ENCODE measurements at regions not wholly inside any gene's neighbourhood (a gene's known extent, or its start where the extent isn't known, plus 50 kb on each side); places are given as distances from the start of the nearest gene placed in this dataset.

DNA sequence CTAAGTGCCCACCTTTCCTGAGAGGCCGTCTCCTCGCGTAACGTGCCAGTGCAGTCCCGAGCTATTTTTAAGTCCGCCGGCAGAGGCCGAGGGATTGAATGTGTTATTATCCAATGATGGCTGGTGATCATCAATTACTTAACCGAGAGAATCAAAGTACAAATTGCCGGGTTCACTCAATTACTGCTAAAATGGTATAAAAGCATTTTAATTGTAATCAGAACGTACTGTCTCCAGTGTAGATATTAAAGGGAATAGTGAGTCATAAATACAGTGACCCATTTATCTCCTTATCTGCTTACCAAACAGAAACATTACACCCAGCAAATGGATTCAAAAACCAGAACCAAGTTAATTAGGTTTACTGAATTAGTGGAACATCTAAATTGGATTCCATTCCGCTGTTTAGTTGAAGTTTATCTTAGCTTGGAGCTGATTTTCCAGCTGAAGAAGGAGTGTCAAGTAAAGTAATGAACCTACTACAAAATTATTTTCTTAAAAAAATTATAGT is 334.9 kb downstream of the BRD1 start:
- no TSS peak for BruUV-seq (replicated peaks)
- H3K9me3 ChIP-seq (ENCODE audit: control insufficient read depth in 1 of 2, insufficient read depth in 1 of 2, low read depth in 1 of 2, low read length in 2 of 2) = no peaks in the 10 kb centered on the region
- H3K4me3 ChIP-seq (replicated peaks in 1 of 2; ENCODE audit: low read depth in 1 of 2, low read length in 2 of 2) = no peak overlapping the region
- no peaks in the 10 kb centered on the region for H3K9me2 ChIP-seq (ENCODE audit: insufficient read depth)
- peaks cover 11 to 21% of the 10 kb centered on the region in 2 experiments for H3K4me1 ChIP-seq (ENCODE audit: control insufficient read depth in 1 of 2, insufficient read depth in 2 of 2, low read length in 2 of 2)
- TF ChIP-seq ZNF274 (IDR thresholded peaks at IDR 0.05; ENCODE audit: low read depth, low read length) = no peak
- TF ChIP-seq, protein P1, sequence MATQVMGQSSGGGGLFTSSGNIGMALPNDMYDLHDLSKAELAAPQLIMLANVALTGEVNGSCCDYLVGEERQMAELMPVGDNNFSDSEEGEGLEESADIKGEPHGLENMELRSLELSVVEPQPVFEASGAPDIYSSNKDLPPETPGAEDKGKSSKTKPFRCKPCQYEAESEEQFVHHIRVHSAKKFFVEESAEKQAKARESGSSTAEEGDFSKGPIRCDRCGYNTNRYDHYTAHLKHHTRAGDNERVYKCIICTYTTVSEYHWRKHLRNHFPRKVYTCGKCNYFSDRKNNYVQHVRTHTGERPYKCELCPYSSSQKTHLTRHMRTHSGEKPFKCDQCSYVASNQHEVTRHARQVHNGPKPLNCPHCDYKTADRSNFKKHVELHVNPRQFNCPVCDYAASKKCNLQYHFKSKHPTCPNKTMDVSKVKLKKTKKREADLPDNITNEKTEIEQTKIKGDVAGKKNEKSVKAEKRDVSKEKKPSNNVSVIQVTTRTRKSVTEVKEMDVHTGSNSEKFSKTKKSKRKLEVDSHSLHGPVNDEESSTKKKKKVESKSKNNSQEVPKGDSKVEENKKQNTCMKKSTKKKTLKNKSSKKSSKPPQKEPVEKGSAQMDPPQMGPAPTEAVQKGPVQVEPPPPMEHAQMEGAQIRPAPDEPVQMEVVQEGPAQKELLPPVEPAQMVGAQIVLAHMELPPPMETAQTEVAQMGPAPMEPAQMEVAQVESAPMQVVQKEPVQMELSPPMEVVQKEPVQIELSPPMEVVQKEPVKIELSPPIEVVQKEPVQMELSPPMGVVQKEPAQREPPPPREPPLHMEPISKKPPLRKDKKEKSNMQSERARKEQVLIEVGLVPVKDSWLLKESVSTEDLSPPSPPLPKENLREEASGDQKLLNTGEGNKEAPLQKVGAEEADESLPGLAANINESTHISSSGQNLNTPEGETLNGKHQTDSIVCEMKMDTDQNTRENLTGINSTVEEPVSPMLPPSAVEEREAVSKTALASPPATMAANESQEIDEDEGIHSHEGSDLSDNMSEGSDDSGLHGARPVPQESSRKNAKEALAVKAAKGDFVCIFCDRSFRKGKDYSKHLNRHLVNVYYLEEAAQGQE (IDR thresholded peaks at IDR 0.05; ENCODE audit: low read depth) = no peak
- DNase-seq (ENCODE audit: low read depth, low spot score) (no peak), ATAC-seq (no peak)
- CTCF ChIA-PET = no interaction called here
- H3K27ac ChIP-seq (ENCODE audit: low read depth, low read length) = no peak overlapping the region
- H2AFZ ChIP-seq (ENCODE audit: low read depth, low read length, poor library complexity, severe bottlenecking) = no peak overlapping the region
- H3K4me2 ChIP-seq (ENCODE audit: low read length) = no peak overlapping the region
- RAD21 ChIA-PET (ENCODE audit: low non-redundant PET in 1 of 2, low total read pairs in 2 of 2, uncharacterized antibody in 2 of 2, unreplicated experiment in 2 of 2) = no interaction called here
- no peaks in the 10 kb centered on the region for H4K20me1 ChIP-seq (ENCODE audit: insufficient read depth)
- POLR2A ChIA-PET = no interaction called here
- intact Hi-C loops (cut with micrococcal nuclease) = no loop called here
- H3K27me3 ChIP-seq (ENCODE audit: insufficient read depth, low read length) = no peaks in the 10 kb centered on the region
- no peaks in the 10 kb centered on the region for H3K36me3 ChIP-seq (ENCODE audit: control insufficient read depth in 1 of 2, insufficient read depth in 2 of 2, low read length in 2 of 2)
- H3K79me2 ChIP-seq (ENCODE audit: insufficient read depth, low read length) = no peaks in the 10 kb centered on the region
- no peak overlapping the region for H3K9ac ChIP-seq (ENCODE audit: low read length)

DNA sequence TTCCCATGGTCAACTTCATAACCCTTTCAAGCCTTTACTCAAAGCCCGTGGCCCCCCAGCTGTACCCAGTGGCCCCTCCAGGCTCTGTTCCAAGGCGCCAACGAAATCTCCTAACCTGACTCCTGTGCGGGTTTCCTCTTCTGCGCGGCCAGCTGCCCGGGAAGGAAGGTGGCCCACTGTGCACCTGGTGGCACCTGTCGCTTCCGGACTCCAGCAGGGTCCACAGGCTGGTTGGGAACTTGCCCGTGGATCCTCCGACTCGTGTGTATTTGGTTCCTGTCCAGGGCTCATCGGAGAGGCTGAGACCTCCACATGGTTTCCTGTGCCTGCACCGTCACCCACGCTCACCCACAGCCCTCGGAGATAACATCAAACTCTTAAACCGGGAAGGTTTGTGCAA is 335.4 kb downstream of the BRD1 start:
- no TSS peak for BruUV-seq (replicated peaks)
- no peak overlapping the region for H3K27ac ChIP-seq (ENCODE audit: low read depth, low read length)
- TF ChIP-seq ELF1 (IDR thresholded peaks at IDR 0.05; ENCODE audit: borderline replicate concordance, low read depth) = no peak
- no peak for TF ChIP-seq CBX3 (IDR thresholded peaks at IDR 0.05; ENCODE audit: low read depth)
- TF ChIP-seq, protein P1 (IDR thresholded peaks at IDR 0.05; ENCODE audit: low read depth) = no peak
- no peak for TF ChIP-seq TCF7L2 (IDR thresholded peaks at IDR 0.05; ENCODE audit: borderline replicate concordance, extremely low read depth, insufficient read depth, insufficient read length)
- no peak for TF ChIP-seq EZH2 (IDR thresholded peaks at IDR 0.05)
- no peak for TF ChIP-seq RAD21 (IDR thresholded peaks at IDR 0.05; ENCODE audit: low read depth)
- no peak for TF ChIP-seq POLR2AphosphoS5 (IDR thresholded peaks at IDR 0.05; ENCODE audit: low read depth, low read length)
- no peak for TF ChIP-seq CEBPB (IDR thresholded peaks at IDR 0.05; ENCODE audit: low read depth)
- TF ChIP-seq, protein P2, sequence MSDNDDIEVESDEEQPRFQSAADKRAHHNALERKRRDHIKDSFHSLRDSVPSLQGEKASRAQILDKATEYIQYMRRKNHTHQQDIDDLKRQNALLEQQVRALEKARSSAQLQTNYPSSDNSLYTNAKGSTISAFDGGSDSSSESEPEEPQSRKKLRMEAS (IDR thresholded peaks at IDR 0.05) = no peak
- no peak for TF ChIP-seq ZFX (IDR thresholded peaks at IDR 0.05)
- no peak for TF ChIP-seq FOSL1 (IDR thresholded peaks at IDR 0.05; ENCODE audit: low read depth)
- TF ChIP-seq EZH2phosphoT487 (IDR thresholded peaks at IDR 0.05; ENCODE audit: borderline replicate concordance) = no peak
- no peak for TF ChIP-seq JUND (IDR thresholded peaks at IDR 0.05)
- no peak for TF ChIP-seq SIN3A (IDR thresholded peaks at IDR 0.05; ENCODE audit: low read depth)

More for the DNA sequence above, 335.4 kb downstream of the BRD1 start:
- ChIA-PET POLR2A (no interaction called here), CTCF (no interaction called here), RAD21 (ENCODE audit: low non-redundant PET in 1 of 2, low total read pairs in 2 of 2, uncharacterized antibody in 2 of 2, unreplicated experiment in 2 of 2) (no interaction called here)
- Histone ChIP-seq H3K27me3 (ENCODE audit: insufficient read depth, low read length) (no peaks in the 10 kb centered on the region), H4K20me1 (ENCODE audit: insufficient read depth) (no peaks in the 10 kb centered on the region), H3K79me2 (ENCODE audit: insufficient read depth, low read length) (no peaks in the 10 kb centered on the region), H3K36me3 (ENCODE audit: control insufficient read depth in 1 of 2, insufficient read depth in 2 of 2, low read length in 2 of 2) (no peaks in the 10 kb centered on the region), H3K4me2 (ENCODE audit: low read length) (no peak overlapping the region), H3K9ac (ENCODE audit: low read length) (no peak overlapping the region), H2AFZ (ENCODE audit: low read depth, low read length, poor library complexity, severe bottlenecking) (no peak overlapping the region), H3K9me3 (ENCODE audit: control insufficient read depth in 1 of 2, insufficient read depth in 1 of 2, low read depth in 1 of 2, low read length in 2 of 2) (no peaks in the 10 kb centered on the region), H3K4me3 (replicated peaks in 1 of 2; ENCODE audit: low read depth in 1 of 2, low read length in 2 of 2) (no peak overlapping the region), H3K9me2 (ENCODE audit: insufficient read depth) (no peaks in the 10 kb centered on the region), H3K4me1 (ENCODE audit: control insufficient read depth in 1 of 2, insufficient read depth in 2 of 2, low read length in 2 of 2) (peaks cover 15 to 21% of the 10 kb centered on the region in 2 experiments)
- ATAC-seq (no peak), DNase-seq (ENCODE audit: low read depth, low spot score) (no peak)
- intact Hi-C loops (cut with micrococcal nuclease) = no loop called here
